ENCODE measurements at regions not wholly inside any gene's neighbourhood (a gene's known extent, or its start where the extent isn't known, plus 50 kb on each side); places are given as distances from the start of the nearest gene placed in this dataset.

- Histone ChIP-seq H3K9me3 (peaks cover 0 to 7% (median 0%) of the 10 kb centered on the region in 3 donors), H3K27me3 (no peaks in the 10 kb centered on the region), H3K27ac (no peak overlapping the region), H3K4me1 (no peaks in the 10 kb centered on the region), H3K36me3 (no peaks in the 10 kb centered on the region), H3K4me3 (no peak overlapping the region)
- TF ChIP-seq POLR2AphosphoS5 (IDR thresholded peaks at IDR 0.05) (no peak), POLR2A (IDR thresholded peaks at IDR 0.05) (no peak), EP300 (IDR thresholded peaks at IDR 0.05) (no peak), CTCF (IDR thresholded peaks at IDR 0.05) (no peak)
- 76 to 94% methylated on average over 2 of the region's 2 CpGs for WGBS, 2 donors (ENCODE audit: low coverage in 1 of 2)
- no peak for ATAC-seq
Observed at GRCh38 chr6:132107896-132108295, 156.7 kb upstream of the CCN2 start.

GRCh38 chr6:132101535-132101934 lies 150.4 kb upstream of the CCN2 start:
- Histone ChIP-seq H3K4me3 (no peak overlapping the region), H3K4me1 (peaks cover 0 to 18% (median 0%) of the 10 kb centered on the region in 3 donors), H3K36me3 (no peaks in the 10 kb centered on the region), H3K27me3 (no peaks in the 10 kb centered on the region), H3K9me3 (no peaks in the 10 kb centered on the region), H3K27ac (no peak overlapping the region)
- TF ChIP-seq EP300 (IDR thresholded peaks at IDR 0.05), result no peak
- TF ChIP-seq CTCF (IDR thresholded peaks at IDR 0.05), result no peak
- no peak for TF ChIP-seq POLR2A (IDR thresholded peaks at IDR 0.05)
- no peak for TF ChIP-seq POLR2AphosphoS5 (IDR thresholded peaks at IDR 0.05)
- WGBS, 2 donors (ENCODE audit: low coverage in 1 of 2), result 27 to 64% methylated on average over 2 to 3 of the region's 3 CpGs
- ATAC-seq, result no peak

- H3K36me3 ChIP-seq, result no peaks in the 10 kb centered on the region
- H3K4me3 ChIP-seq, result no peak overlapping the region
- no peaks in the 10 kb centered on the region for H3K9me3 ChIP-seq
- peaks cover 0 to 18% (median 0%) of the 10 kb centered on the region in 3 donors for H3K4me1 ChIP-seq
- no peak for TF ChIP-seq EP300 (IDR thresholded peaks at IDR 0.05)
- TF ChIP-seq CTCF (IDR thresholded peaks at IDR 0.05), result no peak
- TF ChIP-seq POLR2A (IDR thresholded peaks at IDR 0.05), result no peak
- TF ChIP-seq POLR2AphosphoS5 (IDR thresholded peaks at IDR 0.05), result no peak
- WGBS, 2 donors (ENCODE audit: low coverage in 1 of 2), result 69 to 76% methylated on average over 3 to 4 of the region's 4 CpGs
- no peak overlapping the region for H3K27ac ChIP-seq
- H3K27me3 ChIP-seq, result no peaks in the 10 kb centered on the region
- ATAC-seq, result no peak
Observed at GRCh38 chr6:132100388-132100990, 149.3 kb upstream of the CCN2 start.

GRCh38 chr6:132096996-132097395 lies 145.8 kb upstream of the CCN2 start:
- Histone ChIP-seq H3K9me3 (no peaks in the 10 kb centered on the region), H3K4me3 (no peak overlapping the region), H3K27me3 (no peaks in the 10 kb centered on the region), H3K27ac (no peak overlapping the region), H3K36me3 (no peaks in the 10 kb centered on the region), H3K4me1 (peaks cover 0 to 18% (median 0%) of the 10 kb centered on the region in 3 donors)
- ATAC-seq, result no peak
- TF ChIP-seq POLR2A (IDR thresholded peaks at IDR 0.05) (no peak), POLR2AphosphoS5 (IDR thresholded peaks at IDR 0.05) (no peak), EP300 (IDR thresholded peaks at IDR 0.05) (no peak), CTCF (IDR thresholded peaks at IDR 0.05) (no peak)
- 85 to 91% methylated on average over 5 of the region's 5 CpGs for WGBS, 2 donors (ENCODE audit: low coverage in 1 of 2)

GRCh38 chr6:132096245-132096644 lies 145.1 kb upstream of the CCN2 start:
- ATAC-seq, result peak; percentile 31
- H3K27ac ChIP-seq, result no peak overlapping the region
- TF ChIP-seq POLR2A (IDR thresholded peaks at IDR 0.05) (no peak), EP300 (IDR thresholded peaks at IDR 0.05) (no peak), POLR2AphosphoS5 (IDR thresholded peaks at IDR 0.05) (no peak), CTCF (IDR thresholded peaks at IDR 0.05) (no peak)

More at GRCh38 chr6:132096245-132096644, 145.1 kb upstream of the CCN2 start:
- H3K4me1 ChIP-seq, result peaks cover 0 to 12% (median 0%) of the 10 kb centered on the region in 3 donors
- 85 to 94% methylated on average over 3 of the region's 3 CpGs for WGBS, 2 donors (ENCODE audit: low coverage in 1 of 2)
- H3K9me3 ChIP-seq, result no peaks in the 10 kb centered on the region
- H3K4me3 ChIP-seq, result no peak overlapping the region
- H3K36me3 ChIP-seq, result no peaks in the 10 kb centered on the region
- H3K27me3 ChIP-seq, result no peaks in the 10 kb centered on the region

Measured in gastroesophageal sphincter (tissue), 4 donors.